ENCODE measurements at regions not wholly inside any gene's neighbourhood (a gene's known extent, or its start where the extent isn't known, plus 50 kb on each side); places are given as distances from the start of the nearest gene placed in this dataset.

DNA sequence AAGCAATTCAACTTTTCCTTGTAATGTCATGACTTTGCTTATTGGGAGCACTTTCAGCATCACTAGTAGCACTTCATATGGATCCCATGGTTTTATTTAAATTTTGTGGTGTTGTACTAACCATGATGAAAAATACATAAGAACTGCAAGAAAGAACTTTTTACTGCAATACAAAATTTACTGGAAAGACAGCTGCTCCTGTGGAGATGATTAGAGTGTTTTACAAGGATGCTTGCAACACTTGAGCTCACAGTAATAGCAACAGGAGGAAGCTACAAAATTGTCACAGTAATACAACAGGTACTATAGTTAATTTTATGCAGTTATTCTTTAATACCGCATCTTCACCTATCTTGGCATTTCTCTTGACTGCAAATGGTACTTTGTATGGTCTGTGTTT is 158.3 kb upstream of the TSLP start:
- no peak overlapping the region for H3K27ac ChIP-seq (ENCODE audit: low read depth, low read length)
- H3K4me3 ChIP-seq (ENCODE audit: low read length), result no peak overlapping the region
- no peak overlapping the region for H3K4me2 ChIP-seq (ENCODE audit: low read length)
- no peaks in the 10 kb centered on the region for H3K9me2 ChIP-seq (replicated peaks; ENCODE audit: control insufficient read depth, low read length)
- H3K4me1 ChIP-seq (ENCODE audit: control insufficient read depth, low read length), result no peaks in the 10 kb centered on the region
- H4K20me1 ChIP-seq (ENCODE audit: control insufficient read depth, insufficient read depth, low read depth, low read length), result no peaks in the 10 kb centered on the region
- no peaks in the 10 kb centered on the region for H3F3A ChIP-seq (ENCODE audit: control insufficient read depth, insufficient read depth)
- no peaks in the 10 kb centered on the region for H3K36me3 ChIP-seq (ENCODE audit: control insufficient read depth, low read length)
- no peaks in the 10 kb centered on the region for H3K9me3 ChIP-seq (ENCODE audit: control insufficient read depth, insufficient read depth, low read length)
- no peaks in the 10 kb centered on the region for H3K27me3 ChIP-seq (ENCODE audit: control insufficient read depth, low read length)
- no peaks in the 10 kb centered on the region for H3K79me2 ChIP-seq (ENCODE audit: control insufficient read depth, low read length)
- TF ChIP-seq, protein P1, sequence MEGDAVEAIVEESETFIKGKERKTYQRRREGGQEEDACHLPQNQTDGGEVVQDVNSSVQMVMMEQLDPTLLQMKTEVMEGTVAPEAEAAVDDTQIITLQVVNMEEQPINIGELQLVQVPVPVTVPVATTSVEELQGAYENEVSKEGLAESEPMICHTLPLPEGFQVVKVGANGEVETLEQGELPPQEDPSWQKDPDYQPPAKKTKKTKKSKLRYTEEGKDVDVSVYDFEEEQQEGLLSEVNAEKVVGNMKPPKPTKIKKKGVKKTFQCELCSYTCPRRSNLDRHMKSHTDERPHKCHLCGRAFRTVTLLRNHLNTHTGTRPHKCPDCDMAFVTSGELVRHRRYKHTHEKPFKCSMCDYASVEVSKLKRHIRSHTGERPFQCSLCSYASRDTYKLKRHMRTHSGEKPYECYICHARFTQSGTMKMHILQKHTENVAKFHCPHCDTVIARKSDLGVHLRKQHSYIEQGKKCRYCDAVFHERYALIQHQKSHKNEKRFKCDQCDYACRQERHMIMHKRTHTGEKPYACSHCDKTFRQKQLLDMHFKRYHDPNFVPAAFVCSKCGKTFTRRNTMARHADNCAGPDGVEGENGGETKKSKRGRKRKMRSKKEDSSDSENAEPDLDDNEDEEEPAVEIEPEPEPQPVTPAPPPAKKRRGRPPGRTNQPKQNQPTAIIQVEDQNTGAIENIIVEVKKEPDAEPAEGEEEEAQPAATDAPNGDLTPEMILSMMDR (IDR thresholded peaks at IDR 0.05; ENCODE audit: low read depth, low read length, poor library complexity, severe bottlenecking), result no peak
- no peak for TF ChIP-seq EZH2phosphoT487 (IDR thresholded peaks at IDR 0.05; ENCODE audit: borderline replicate concordance, low read length)

DNA sequence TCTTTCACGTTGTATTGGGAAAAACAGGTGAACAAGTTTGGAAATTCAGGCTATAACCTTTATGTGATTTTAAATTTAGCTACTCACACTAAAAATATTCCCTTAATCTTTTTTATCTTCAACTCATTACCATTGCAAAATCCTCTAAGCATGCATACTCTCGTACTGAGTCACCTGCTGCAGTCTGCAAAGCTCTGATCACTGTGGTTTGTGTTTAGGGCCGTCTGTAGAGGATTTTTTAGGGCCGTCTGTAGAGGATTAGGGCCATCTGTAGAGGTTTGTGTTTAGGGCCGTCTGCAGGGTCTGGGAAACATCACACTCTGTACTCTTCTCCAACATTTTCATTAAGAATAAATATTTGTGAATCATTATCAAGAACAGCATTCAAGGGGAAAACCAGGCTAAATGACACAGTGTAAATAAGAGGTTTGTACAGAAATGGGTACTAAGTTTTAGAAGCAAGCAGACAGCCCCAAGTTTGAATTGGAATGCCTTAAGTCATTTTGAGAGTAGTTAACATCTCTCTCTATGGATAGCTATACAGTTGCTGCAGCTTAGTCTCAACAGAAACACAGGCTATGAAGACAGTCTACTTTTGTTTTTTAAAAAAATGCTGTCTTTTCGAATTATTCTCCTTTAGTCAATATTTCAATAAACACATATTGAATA is 155.0 kb upstream of the TSLP start:
- Histone ChIP-seq H4K20me1 (ENCODE audit: control insufficient read depth, insufficient read depth, low read depth, low read length) (no peaks in the 10 kb centered on the region), H3K4me1 (ENCODE audit: control insufficient read depth, low read length) (no peaks in the 10 kb centered on the region), H3F3A (ENCODE audit: control insufficient read depth, insufficient read depth) (no peaks in the 10 kb centered on the region), H3K27me3 (ENCODE audit: control insufficient read depth, low read length) (no peaks in the 10 kb centered on the region), H3K9me2 (replicated peaks; ENCODE audit: control insufficient read depth, low read length) (no peaks in the 10 kb centered on the region), H3K4me3 (ENCODE audit: low read length) (no peak overlapping the region), H3K36me3 (ENCODE audit: control insufficient read depth, low read length) (no peaks in the 10 kb centered on the region), H3K27ac (ENCODE audit: low read depth, low read length) (no peak overlapping the region), H3K79me2 (ENCODE audit: control insufficient read depth, low read length) (no peaks in the 10 kb centered on the region), H3K4me2 (ENCODE audit: low read length) (no peak overlapping the region), H3K9me3 (ENCODE audit: control insufficient read depth, insufficient read depth, low read length) (no peaks in the 10 kb centered on the region)
- TF ChIP-seq, protein P1 (IDR thresholded peaks at IDR 0.05; ENCODE audit: low read depth, low read length, poor library complexity, severe bottlenecking), result no peak

DNA sequence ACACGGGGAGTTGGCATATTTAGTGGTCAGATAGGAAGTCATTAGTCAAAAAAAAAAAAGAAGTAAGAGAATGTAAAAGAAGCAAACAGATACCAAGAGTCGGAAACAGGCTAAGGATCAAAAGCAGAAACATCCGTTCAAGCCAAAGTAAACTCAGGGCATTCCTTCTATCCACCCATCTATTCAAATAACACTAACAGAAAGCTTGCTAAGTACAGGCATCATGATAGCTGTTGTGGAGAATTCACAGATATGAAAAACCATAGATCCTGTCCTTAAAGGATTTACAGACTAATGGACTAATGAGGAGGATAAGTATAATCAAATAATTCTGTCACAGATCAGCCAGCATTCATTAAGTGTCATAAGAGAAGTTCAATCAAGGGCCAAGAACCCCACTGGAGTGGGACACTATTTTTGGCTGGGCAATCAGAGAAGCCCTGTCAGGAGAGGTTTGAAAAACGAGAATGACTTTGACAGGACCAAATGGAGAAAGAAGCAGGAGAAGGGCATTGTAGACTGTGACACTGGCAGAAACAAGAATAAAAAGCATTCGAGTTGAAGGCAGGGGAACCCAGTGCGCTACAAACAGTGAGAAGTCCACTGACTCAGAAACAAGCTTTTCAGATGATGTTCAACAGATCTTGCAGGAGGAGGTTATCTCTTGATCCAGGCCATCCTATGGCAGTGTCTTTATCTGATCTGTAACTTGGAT is 154.2 kb upstream of the TSLP start:
- Histone ChIP-seq H4K20me1 (ENCODE audit: control insufficient read depth, insufficient read depth, low read depth, low read length) (no peaks in the 10 kb centered on the region), H3F3A (ENCODE audit: control insufficient read depth, insufficient read depth) (no peaks in the 10 kb centered on the region), H3K4me1 (ENCODE audit: control insufficient read depth, low read length) (no peaks in the 10 kb centered on the region), H3K4me3 (ENCODE audit: low read length) (no peak overlapping the region), H3K79me2 (ENCODE audit: control insufficient read depth, low read length) (no peaks in the 10 kb centered on the region), H3K27ac (ENCODE audit: low read depth, low read length) (no peak overlapping the region), H3K36me3 (ENCODE audit: control insufficient read depth, low read length) (no peaks in the 10 kb centered on the region), H3K9me2 (replicated peaks; ENCODE audit: control insufficient read depth, low read length) (no peaks in the 10 kb centered on the region), H3K9me3 (ENCODE audit: control insufficient read depth, insufficient read depth, low read length) (no peaks in the 10 kb centered on the region), H3K4me2 (ENCODE audit: low read length) (no peak overlapping the region), H3K27me3 (ENCODE audit: control insufficient read depth, low read length) (no peaks in the 10 kb centered on the region)
- no peak for TF ChIP-seq EZH2phosphoT487 (IDR thresholded peaks at IDR 0.05; ENCODE audit: borderline replicate concordance, low read length)
- TF ChIP-seq, protein P1 (IDR thresholded peaks at IDR 0.05; ENCODE audit: low read depth, low read length, poor library complexity, severe bottlenecking), result no peak
